ENCODE measurements at regions not wholly inside any gene's neighbourhood (a gene's known extent, or its start where the extent isn't known, plus 50 kb on each side); places are given as distances from the start of the nearest gene placed in this dataset.

GRCh38 chr6:54451516-54451915 lies 143.3 kb downstream of the TINAG start:
- TF ChIP-seq, protein P1, sequence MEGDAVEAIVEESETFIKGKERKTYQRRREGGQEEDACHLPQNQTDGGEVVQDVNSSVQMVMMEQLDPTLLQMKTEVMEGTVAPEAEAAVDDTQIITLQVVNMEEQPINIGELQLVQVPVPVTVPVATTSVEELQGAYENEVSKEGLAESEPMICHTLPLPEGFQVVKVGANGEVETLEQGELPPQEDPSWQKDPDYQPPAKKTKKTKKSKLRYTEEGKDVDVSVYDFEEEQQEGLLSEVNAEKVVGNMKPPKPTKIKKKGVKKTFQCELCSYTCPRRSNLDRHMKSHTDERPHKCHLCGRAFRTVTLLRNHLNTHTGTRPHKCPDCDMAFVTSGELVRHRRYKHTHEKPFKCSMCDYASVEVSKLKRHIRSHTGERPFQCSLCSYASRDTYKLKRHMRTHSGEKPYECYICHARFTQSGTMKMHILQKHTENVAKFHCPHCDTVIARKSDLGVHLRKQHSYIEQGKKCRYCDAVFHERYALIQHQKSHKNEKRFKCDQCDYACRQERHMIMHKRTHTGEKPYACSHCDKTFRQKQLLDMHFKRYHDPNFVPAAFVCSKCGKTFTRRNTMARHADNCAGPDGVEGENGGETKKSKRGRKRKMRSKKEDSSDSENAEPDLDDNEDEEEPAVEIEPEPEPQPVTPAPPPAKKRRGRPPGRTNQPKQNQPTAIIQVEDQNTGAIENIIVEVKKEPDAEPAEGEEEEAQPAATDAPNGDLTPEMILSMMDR (IDR thresholded peaks at IDR 0.05), result no peak
- TF ChIP-seq POLR2A (IDR thresholded peaks at IDR 0.05), result no peak

Data from uterus (tissue), 2 donors.